MCF 10A (cell line): ENCODE measurements at regions not wholly inside any gene's neighbourhood (a gene's known extent, or its start where the extent isn't known, plus 50 kb on each side); places are given as distances from the start of the nearest gene placed in this dataset.

ENCODE experiments used
- BruUV-seq: library from RNA; stranded (reverse); fragments of 400-500 nt; replicated peaks from 2 replicates; lab custom pipeline; 2021; lab: Mats Ljungman, UMichigan
- CTCF ChIA-PET: fragments of 300-600 bp; sonication (Branson Sonifier 250); formaldehyde crosslinking; extraction: SDS; loops from one replicate; lab custom pipeline; 2021; ENCODE audit warnings: antibody characterized with exemption, inconsistent platforms; lab: Yijun Ruan, JAX
- POLR2A ChIA-PET: fragments of 300-600, 350-650 bp; sonication (Branson Sonifier 250); formaldehyde crosslinking; extraction: SDS; loops from one replicate; lab custom pipeline; 2020; ENCODE audit warnings: antibody characterized with exemption, inconsistent platforms; lab: Yijun Ruan, JAX
- DNase-seq: peaks from one replicate; pipeline ENCODE4 v3.0.0-alpha.2; 2018; ENCODE audit not compliant: unreplicated experiment
- H3K27ac Mint-ChIP-seq: one replicate; pipeline ENCODE4 v1.8.0; 2022; ENCODE audit warnings: mild to moderate bottlenecking, low read depth, mixed read lengths; ENCODE audit not compliant: unreplicated experiment
- H3K27me3 Mint-ChIP-seq: one replicate; pipeline ENCODE4 v1.8.0; 2022; ENCODE audit warnings: mixed read lengths; ENCODE audit not compliant: insufficient read depth, unreplicated experiment
- H3K36me3 Mint-ChIP-seq: one replicate; pipeline ENCODE4 v1.8.0; 2022; ENCODE audit warnings: mild to moderate bottlenecking, moderate library complexity, mixed read lengths; ENCODE audit not compliant: insufficient read depth, unreplicated experiment
- H3K4me1 Mint-ChIP-seq: one replicate; pipeline ENCODE4 v1.8.0; 2022; ENCODE audit warnings: mixed read lengths; ENCODE audit not compliant: insufficient read depth, unreplicated experiment
- H3K4me3 Mint-ChIP-seq: one replicate; pipeline ENCODE4 v1.8.0; 2022; ENCODE audit warnings: mild to moderate bottlenecking, moderate library complexity, mixed read lengths; ENCODE audit not compliant: unreplicated experiment
- H3K9me3 Mint-ChIP-seq: one replicate; pipeline ENCODE4 v1.8.0; 2022; ENCODE audit warnings: mixed read lengths; ENCODE audit not compliant: unreplicated experiment
- intact Hi-C: fragments of 100-400 bp; cut with micrococcal nuclease; formaldehyde crosslinking; loops from 2 replicates; pipeline ENCODE4 v1.14.1; 2022
- TF ChIP-seq, protein P1 (sequence below): fragments of 200-600 bp; IDR thresholded peaks from one replicate; pipeline ENCODE4 v1.8.0; 2022; ENCODE audit warnings: antibody characterized with exemption, mild to moderate bottlenecking; ENCODE audit not compliant: unreplicated experiment

GRCh38 chr5:4232084-4232483 lies 636.5 kb downstream of the IRX1 start:
- BruUV-seq, result no TSS peak
- Mint-ChIP-seq H3K27ac (no peak overlapping the region), H3K9me3 (peaks cover 23% of the 10 kb centered on the region), H3K36me3 (no peaks in the 10 kb centered on the region), H3K4me1 (no peaks in the 10 kb centered on the region), H3K27me3 (no peaks in the 10 kb centered on the region), H3K4me3 (no peak overlapping the region)
- POLR2A ChIA-PET, result interaction anchor here (0.9 kb wide), 1 partner anchor 17 kb away, joined by 3 read pairs; no protein-coding TSS in a partner anchor
- intact Hi-C loops, result no loop called here
- TF ChIP-seq, protein P1, sequence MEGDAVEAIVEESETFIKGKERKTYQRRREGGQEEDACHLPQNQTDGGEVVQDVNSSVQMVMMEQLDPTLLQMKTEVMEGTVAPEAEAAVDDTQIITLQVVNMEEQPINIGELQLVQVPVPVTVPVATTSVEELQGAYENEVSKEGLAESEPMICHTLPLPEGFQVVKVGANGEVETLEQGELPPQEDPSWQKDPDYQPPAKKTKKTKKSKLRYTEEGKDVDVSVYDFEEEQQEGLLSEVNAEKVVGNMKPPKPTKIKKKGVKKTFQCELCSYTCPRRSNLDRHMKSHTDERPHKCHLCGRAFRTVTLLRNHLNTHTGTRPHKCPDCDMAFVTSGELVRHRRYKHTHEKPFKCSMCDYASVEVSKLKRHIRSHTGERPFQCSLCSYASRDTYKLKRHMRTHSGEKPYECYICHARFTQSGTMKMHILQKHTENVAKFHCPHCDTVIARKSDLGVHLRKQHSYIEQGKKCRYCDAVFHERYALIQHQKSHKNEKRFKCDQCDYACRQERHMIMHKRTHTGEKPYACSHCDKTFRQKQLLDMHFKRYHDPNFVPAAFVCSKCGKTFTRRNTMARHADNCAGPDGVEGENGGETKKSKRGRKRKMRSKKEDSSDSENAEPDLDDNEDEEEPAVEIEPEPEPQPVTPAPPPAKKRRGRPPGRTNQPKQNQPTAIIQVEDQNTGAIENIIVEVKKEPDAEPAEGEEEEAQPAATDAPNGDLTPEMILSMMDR, result no peak
- CTCF ChIA-PET, result no interaction called here
- DNase-seq, result no peak

GRCh38 chr5:4233671-4234070 lies 638.0 kb downstream of the IRX1 start:
- Mint-ChIP-seq H3K9me3 (peaks cover 19% of the 10 kb centered on the region), H3K36me3 (peaks cover 4% of the 10 kb centered on the region), H3K4me3 (no peak overlapping the region), H3K27ac (no peak overlapping the region), H3K27me3 (no peaks in the 10 kb centered on the region), H3K4me1 (no peaks in the 10 kb centered on the region)
- no peak for DNase-seq
- ChIA-PET CTCF (interaction anchor here (0.6 to 0.9 kb wide), 2 partner anchors 15 to 1373 kb away, joined by 3 to 4 read pairs; no protein-coding TSS in a partner anchor), POLR2A (no interaction called here)
- intact Hi-C loops, result no loop called here
- TF ChIP-seq, protein P1, result peak; percentile 16
- BruUV-seq, result no TSS peak

- BruUV-seq, result no TSS peak
- H3K4me1 Mint-ChIP-seq, result peaks cover 5% of the 10 kb centered on the region
- ChIA-PET POLR2A (no interaction called here), CTCF (interaction anchor here (0.6 to 0.7 kb wide), 2 partner anchors 830 to 1131 kb away, joined by 3 to 4 read pairs; no protein-coding TSS in a partner anchor)
- H3K4me3 Mint-ChIP-seq, result no peak overlapping the region
- TF ChIP-seq, protein P1, result no peak
- no peak overlapping the region for H3K27ac Mint-ChIP-seq
- DNase-seq, result no peak
- peaks cover 13% of the 10 kb centered on the region for H3K27me3 Mint-ChIP-seq
- intact Hi-C loops, result no loop called here
- no peaks in the 10 kb centered on the region for H3K36me3 Mint-ChIP-seq
- peaks cover 15% of the 10 kb centered on the region for H3K9me3 Mint-ChIP-seq
Measured at GRCh38 chr5:4243479-4244264, 648.0 kb downstream of the IRX1 start.

DNA sequence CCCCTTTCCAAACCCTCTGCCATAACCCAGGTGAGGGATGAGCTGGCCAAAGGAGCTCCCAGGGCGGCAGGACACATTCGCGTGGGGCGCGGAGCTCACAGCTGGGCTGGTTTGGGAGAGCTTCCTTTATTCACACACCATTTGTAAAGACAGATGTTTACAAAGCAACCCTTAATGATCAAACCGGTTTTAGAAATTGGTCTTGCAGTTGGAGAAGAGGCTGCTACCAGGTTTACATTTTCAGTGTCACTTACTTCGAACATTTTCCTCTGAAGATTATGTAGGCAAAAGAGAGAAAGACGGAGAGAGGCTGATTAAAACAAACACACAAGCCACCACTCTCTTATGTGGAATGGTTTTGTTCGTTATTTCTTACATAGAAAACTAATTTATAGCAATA lies 648.7 kb downstream of the IRX1 start:
- H3K4me3 Mint-ChIP-seq, result no peak overlapping the region
- H3K27me3 Mint-ChIP-seq, result peaks cover 13% of the 10 kb centered on the region

More for the DNA sequence above, 648.7 kb downstream of the IRX1 start:
- Mint-ChIP-seq H3K27ac (no peak overlapping the region), H3K4me1 (peaks cover 5% of the 10 kb centered on the region), H3K36me3 (no peaks in the 10 kb centered on the region), H3K9me3 (peaks cover 15% of the 10 kb centered on the region)
- ChIA-PET CTCF (interaction anchor here (0.6 to 0.7 kb wide), 2 partner anchors 831 to 1131 kb away, joined by 3 to 4 read pairs; no protein-coding TSS in a partner anchor), POLR2A (no interaction called here)
- TF ChIP-seq, protein P1, result no peak
- DNase-seq, result no peak
- intact Hi-C loops, result no loop called here
- no TSS peak for BruUV-seq
